Kidney epithelial cell (primary cell): ENCODE measurements at regions not wholly inside any gene's neighbourhood (a gene's known extent, or its start where the extent isn't known, plus 50 kb on each side); places are given as distances from the start of the nearest gene placed in this dataset.

Experiments
- DNase-seq: peaks from one replicate; pipeline ENCODE4 v3.0.0-alpha.2; 2010; ENCODE audit warnings: low read depth
- H3K27me3 ChIP-seq: 2 replicates; pipeline ENCODE4 v1.6.0; 2011; ENCODE audit warnings: low read length; ENCODE audit not compliant: control insufficient read depth, insufficient read depth
- H3K36me3 ChIP-seq: 2 replicates; pipeline ENCODE4 v1.5.1; 2011; ENCODE audit warnings: low read length; ENCODE audit not compliant: control insufficient read depth, insufficient read depth
- H3K4me3 ChIP-seq: 2 replicates; pipeline ENCODE4 v1.5.1; 2011; ENCODE audit warnings: low read depth, mild to moderate bottlenecking, control low read depth, low read length
- CTCF ChIP-seq: IDR thresholded peaks from 2 replicates; pipeline ENCODE4 v1.5.1; 2011; ENCODE audit warnings: mild to moderate bottlenecking, moderate library complexity, low read length, control low read depth, inconsistent platforms; ENCODE audit not compliant: insufficient read depth, poor library complexity, severe bottlenecking

DNA sequence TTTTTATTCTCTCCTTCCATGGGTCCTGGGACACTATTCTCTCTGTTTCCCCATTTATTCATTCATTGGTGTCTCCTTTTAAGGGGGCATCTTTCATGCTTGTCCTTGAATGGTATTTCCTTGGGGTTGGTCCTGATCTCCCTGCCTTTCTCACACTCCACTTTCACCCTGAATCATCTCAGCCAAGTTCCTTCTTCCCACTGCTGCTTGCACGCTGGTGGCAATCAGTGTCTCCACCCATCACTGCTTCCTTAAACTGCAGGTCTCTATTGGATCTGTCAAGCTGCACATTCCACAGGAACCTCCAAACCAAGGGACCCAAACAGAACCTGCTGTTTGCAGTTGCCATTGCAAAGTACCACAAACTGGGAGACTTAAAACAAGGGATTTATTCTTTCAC lies 89.3 kb upstream of the SDK2 start:
- no peak for TF ChIP-seq CTCF
- no peak for DNase-seq

DNA sequence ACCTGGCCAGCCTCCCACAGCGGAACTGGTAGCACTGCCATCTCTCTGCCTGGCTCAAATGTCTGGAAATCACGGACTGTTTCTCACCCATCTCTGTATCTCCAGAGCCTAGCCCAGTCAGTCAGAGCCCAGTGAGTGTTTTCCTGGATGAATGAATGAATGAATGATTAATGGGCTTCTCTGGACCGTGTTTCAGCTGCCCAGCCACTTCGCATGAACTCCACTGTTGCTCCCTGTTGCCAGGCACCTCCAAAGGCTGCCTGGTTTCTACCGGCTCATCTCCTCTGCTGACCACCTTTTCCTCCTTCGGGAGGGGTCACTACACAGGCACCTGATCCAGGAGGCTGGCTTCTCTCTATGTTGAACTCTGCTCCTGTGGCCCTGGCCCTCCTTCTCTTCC lies 91.0 kb upstream of the SDK2 start:
- Histone ChIP-seq H3K27me3 (no peaks in the 10 kb centered on the region), H3K36me3 (no peaks in the 10 kb centered on the region), H3K4me3 (no peak overlapping the region)
- no peak for DNase-seq
- no peak for TF ChIP-seq CTCF

More for the DNA sequence above, 89.3 kb upstream of the SDK2 start:
- no peaks in the 10 kb centered on the region for H3K36me3 ChIP-seq
- no peak overlapping the region for H3K4me3 ChIP-seq
- no peaks in the 10 kb centered on the region for H3K27me3 ChIP-seq

GRCh38 chr17:73738751-73739575 lies 94.7 kb upstream of the SDK2 start:
- Histone ChIP-seq H3K4me3 (no peak overlapping the region), H3K27me3 (peaks cover 3% of the 10 kb centered on the region), H3K36me3 (no peaks in the 10 kb centered on the region)
- DNase-seq: no peak
- TF ChIP-seq CTCF: no peak

DNA sequence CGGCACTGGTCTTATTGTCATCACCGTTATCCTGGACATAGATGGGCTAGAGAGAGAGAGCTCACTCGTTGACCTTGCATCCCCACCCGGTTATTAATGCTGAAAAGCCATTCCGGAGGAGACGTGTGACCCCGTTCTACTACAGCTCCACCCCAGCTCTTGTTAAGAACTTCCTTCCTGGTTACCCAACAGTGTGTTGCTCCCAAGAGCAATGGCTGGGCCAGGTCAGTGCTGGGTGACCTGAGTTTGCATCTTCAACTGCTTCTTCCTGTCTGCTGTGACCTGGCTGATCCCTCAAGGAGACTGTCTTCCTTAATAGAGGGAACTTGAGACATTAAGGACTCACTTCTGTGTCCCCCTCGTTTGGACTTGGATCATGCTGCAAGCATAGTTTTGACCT lies 96.1 kb upstream of the SDK2 start:
- Histone ChIP-seq H3K27me3 (peaks cover 3% of the 10 kb centered on the region), H3K36me3 (no peaks in the 10 kb centered on the region), H3K4me3 (no peak overlapping the region)
- no peak for TF ChIP-seq CTCF
- DNase-seq: no peak

DNA sequence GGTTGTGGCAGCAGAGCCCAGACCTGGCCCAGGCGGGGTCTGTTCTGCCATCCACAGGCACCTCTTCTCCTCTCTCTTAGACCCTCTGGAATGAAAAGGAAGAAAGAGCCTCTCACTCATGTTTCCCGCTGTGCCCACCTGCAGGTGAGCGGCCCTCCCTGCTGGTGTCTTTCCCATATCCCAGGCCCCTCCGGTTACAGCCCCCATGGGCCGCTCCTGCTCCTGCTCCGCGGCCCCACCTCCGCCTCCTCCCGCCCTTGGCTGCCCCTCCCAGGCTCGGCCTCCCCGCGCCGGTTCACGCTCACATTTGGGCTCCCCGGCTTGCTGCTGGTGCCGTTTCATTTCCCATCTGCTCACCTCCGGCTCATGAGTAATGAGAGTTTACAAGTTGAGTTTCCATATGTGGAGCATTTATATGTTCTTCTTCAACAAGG lies 98.7 kb upstream of the SDK2 start:
- no peak for TF ChIP-seq CTCF
- H3K36me3 ChIP-seq: no peaks in the 10 kb centered on the region
- no peak overlapping the region for H3K4me3 ChIP-seq
- DNase-seq: no peak
- H3K27me3 ChIP-seq: peaks cover 6% of the 10 kb centered on the region

DNA sequence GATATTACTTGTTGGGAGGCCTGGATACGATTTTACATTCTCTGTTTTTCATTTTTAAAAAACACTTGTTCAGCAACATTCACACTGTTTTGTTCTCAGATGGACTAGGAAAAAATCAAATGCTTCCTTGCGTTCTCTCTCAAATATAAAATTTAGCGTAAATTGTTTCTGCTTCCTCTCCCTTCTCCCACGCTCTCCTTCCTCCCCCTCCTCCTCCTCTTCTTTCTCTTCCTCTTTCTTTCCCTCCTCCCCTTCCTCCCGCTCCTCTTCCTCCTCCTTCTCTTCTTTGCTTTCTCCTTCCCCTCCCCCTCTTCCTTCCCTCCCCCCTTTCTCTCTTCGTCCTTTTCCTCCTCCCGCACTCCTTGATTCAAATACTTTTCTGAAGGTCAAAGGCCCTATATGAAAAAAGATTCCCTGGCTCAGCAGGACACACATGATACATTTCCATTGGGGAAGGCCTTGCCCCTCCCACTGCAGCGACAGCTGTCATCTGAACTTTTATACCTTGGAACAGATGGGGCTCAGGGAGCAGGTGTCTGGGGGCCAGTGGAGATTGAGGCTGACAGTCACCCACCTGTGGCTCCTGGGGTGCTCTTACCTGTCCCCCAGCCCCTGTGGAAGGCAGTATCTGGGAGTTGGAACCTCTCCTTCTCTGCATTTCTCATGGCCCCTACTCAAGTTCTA lies 99.4 kb upstream of the SDK2 start:
- H3K4me3 ChIP-seq: no peak overlapping the region
- no peak for TF ChIP-seq CTCF
- H3K36me3 ChIP-seq: no peaks in the 10 kb centered on the region
- no peak for DNase-seq
- H3K27me3 ChIP-seq: peaks cover 6% of the 10 kb centered on the region
